A549 (cell line): ENCODE measurements at regions not wholly inside any gene's neighbourhood (a gene's known extent, or its start where the extent isn't known, plus 50 kb on each side); places are given as distances from the start of the nearest gene placed in this dataset.

ENCODE experiments used
- CEBPB ChIP-seq, 2 experiments: fragments of >200 bp in 1 of 2; sonication (Bioruptor Twin) in 1 of 2; formaldehyde crosslinking in 1 of 2; IDR thresholded peaks; 2 replicates each; pipeline ENCODE4 v1.6.1; 2012 to 2016
- FOSL2 ChIP-seq, 2 experiments: fragments of 450-650 bp in 1 of 2; fragments of >200 bp in 1 of 2; sonication (Bioruptor Twin) in 1 of 2; formaldehyde crosslinking; IDR thresholded peaks; 2 replicates each; pipeline versions ENCODE4 v1.5.0 to v1.6.1; 2016 to 2020; ENCODE audit warnings: mild to moderate bottlenecking in 1 of 2, moderate library complexity in 1 of 2
- HDAC2 ChIP-seq: fragments of 200-600 bp; sonication (generic); IDR thresholded peaks from 2 replicates; pipeline ENCODE4 v1.6.1; 2016
- JUN ChIP-seq, 2 experiments: fragments of >200 bp; sonication (Bioruptor Twin); formaldehyde crosslinking; IDR thresholded peaks; 2 replicates in 1 of 2; 3 replicates in 1 of 2; pipeline ENCODE4 v1.6.1; 2016 to 2017
- MAFK ChIP-seq: fragments of 450-650 bp; IDR thresholded peaks from 2 replicates; pipeline ENCODE4 v1.6.1; 2014; ENCODE audit not compliant: partially characterized antibody
- NR3C1 ChIP-seq: fragments of >200 bp; sonication (Bioruptor Twin); formaldehyde crosslinking; IDR thresholded peaks from 3 replicates; pipeline ENCODE4 v1.6.1; 2017
- POLR2A ChIP-seq: IDR thresholded peaks from 2 replicates; pipeline ENCODE4 v1.6.1; 2012; ENCODE audit warnings: mild to moderate bottlenecking, low read length
- RAD21 ChIP-seq, 2 experiments: fragments of >200 bp in 1 of 2; sonication (Bioruptor Twin) in 1 of 2; formaldehyde crosslinking in 1 of 2; IDR thresholded peaks in 1 of 2; conservative IDR thresholded peaks in 1 of 2; 2 replicates in 1 of 2; 3 replicates in 1 of 2; pipeline ENCODE4 v1.6.1; 2012 to 2018; ENCODE audit warnings: inconsistent platforms in 1 of 2
- RFX5 ChIP-seq: fragments of 450-650 bp; IDR thresholded peaks from 2 replicates; pipeline ENCODE4 v1.7.1; 2014; ENCODE audit warnings: antibody characterized with exemption, mild to moderate bottlenecking, moderate library complexity
- SMC3 ChIP-seq: fragments of >200 bp; sonication (Bioruptor Twin); formaldehyde crosslinking; IDR thresholded peaks from 3 replicates; pipeline ENCODE4 v1.6.1; 2018; ENCODE audit warnings: inconsistent platforms
- TF ChIP-seq, protein P1 (sequence below): fragments of >200 bp; sonication (Bioruptor Twin); formaldehyde crosslinking; IDR thresholded peaks from 3 replicates; pipeline ENCODE4 v1.5.1; 2016

DNA sequence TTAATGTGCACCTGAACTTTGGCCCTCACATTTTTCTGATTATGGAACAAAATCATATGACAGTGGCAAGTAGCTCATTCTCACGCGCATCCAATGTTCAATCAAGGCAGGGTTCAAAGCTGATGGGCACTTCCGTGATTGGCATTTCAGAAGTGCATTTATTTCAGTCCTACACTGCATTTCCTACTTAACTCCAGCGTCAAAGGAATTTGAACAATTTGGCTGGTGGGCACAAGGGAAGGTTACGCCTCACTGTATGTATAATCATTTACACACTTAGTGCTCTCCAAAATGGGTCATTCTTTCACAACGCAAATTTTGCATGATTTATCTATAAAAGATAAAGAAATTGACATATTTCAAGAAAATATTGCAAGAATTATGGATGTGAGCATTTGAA, 167.9 kb upstream of the VLDLR start:
- TF ChIP-seq, protein P1, sequence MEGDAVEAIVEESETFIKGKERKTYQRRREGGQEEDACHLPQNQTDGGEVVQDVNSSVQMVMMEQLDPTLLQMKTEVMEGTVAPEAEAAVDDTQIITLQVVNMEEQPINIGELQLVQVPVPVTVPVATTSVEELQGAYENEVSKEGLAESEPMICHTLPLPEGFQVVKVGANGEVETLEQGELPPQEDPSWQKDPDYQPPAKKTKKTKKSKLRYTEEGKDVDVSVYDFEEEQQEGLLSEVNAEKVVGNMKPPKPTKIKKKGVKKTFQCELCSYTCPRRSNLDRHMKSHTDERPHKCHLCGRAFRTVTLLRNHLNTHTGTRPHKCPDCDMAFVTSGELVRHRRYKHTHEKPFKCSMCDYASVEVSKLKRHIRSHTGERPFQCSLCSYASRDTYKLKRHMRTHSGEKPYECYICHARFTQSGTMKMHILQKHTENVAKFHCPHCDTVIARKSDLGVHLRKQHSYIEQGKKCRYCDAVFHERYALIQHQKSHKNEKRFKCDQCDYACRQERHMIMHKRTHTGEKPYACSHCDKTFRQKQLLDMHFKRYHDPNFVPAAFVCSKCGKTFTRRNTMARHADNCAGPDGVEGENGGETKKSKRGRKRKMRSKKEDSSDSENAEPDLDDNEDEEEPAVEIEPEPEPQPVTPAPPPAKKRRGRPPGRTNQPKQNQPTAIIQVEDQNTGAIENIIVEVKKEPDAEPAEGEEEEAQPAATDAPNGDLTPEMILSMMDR = no peak
- TF ChIP-seq MAFK = no peak
- TF ChIP-seq RFX5 = no peak
- TF ChIP-seq POLR2A = no peak
- TF ChIP-seq NR3C1 = no peak
- TF ChIP-seq FOSL2 (IDR thresholded peaks at IDR 0.05) = no peak
- TF ChIP-seq FOSL2 (CRISPR knock-in tag; IDR thresholded peaks at IDR 0.05) = no peak
- TF ChIP-seq RAD21 (conservative IDR thresholded peaks at IDR 0.05 in 1 of 2, IDR thresholded peaks at IDR 0.05 in 1 of 2) = no peak
- TF ChIP-seq CEBPB (IDR thresholded peaks at IDR 0.05) = no peak
- TF ChIP-seq JUN (IDR thresholded peaks at IDR 0.05) = no peak
- no peak for TF ChIP-seq HDAC2
- no peak for TF ChIP-seq SMC3
